GM23338 (cell line): ENCODE measurements at regions not wholly inside any gene's neighbourhood (a gene's known extent, or its start where the extent isn't known, plus 50 kb on each side); places are given as distances from the start of the nearest gene placed in this dataset.

Experiments
- CTCF ChIP-seq, 2 experiments: fragments of 200-600 bp in 1 of 2; sonication (generic) in 1 of 2; conservative IDR thresholded peaks; 2 replicates each; pipeline versions ENCODE4 v1.5.1 to v1.6.1; 2016 to 2017; ENCODE audit warnings: antibody characterized with exemption in 2 of 2, low read depth in 2 of 2, mild to moderate bottlenecking in 2 of 2, moderate library complexity in 1 of 2
- ETS1 ChIP-seq: IDR thresholded peaks from 2 replicates; pipeline ENCODE4 v1.6.1; 2016; ENCODE audit warnings: antibody characterized with exemption
- EZH2 ChIP-seq: fragments of 200-600 bp; sonication (generic); IDR thresholded peaks from one replicate; pipeline ENCODE4 v1.8.0; 2017; ENCODE audit warnings: antibody characterized with exemption, mild to moderate bottlenecking, low read depth; ENCODE audit not compliant: unreplicated experiment
- EZH2phosphoT487 ChIP-seq: fragments of 200-600 bp; sonication (generic); IDR thresholded peaks from one replicate; pipeline ENCODE4 v1.8.1; 2018; ENCODE audit warnings: antibody characterized with exemption; ENCODE audit not compliant: unreplicated experiment
- NANOG ChIP-seq: IDR thresholded peaks from 2 replicates; pipeline ENCODE4 v1.6.1; 2016; ENCODE audit warnings: antibody characterized with exemption, borderline replicate concordance
- POLR2AphosphoS5 ChIP-seq: IDR thresholded peaks from 2 replicates; pipeline ENCODE4 v1.6.1; 2016; ENCODE audit warnings: antibody characterized with exemption, low read depth
- REST ChIP-seq: IDR thresholded peaks from one replicate; pipeline ENCODE4 v1.6.1; 2018; ENCODE audit warnings: antibody characterized with exemption; ENCODE audit not compliant: unreplicated experiment
- STAT1 ChIP-seq: IDR thresholded peaks from one replicate; pipeline ENCODE4 v1.6.1; 2016; ENCODE audit warnings: antibody characterized with exemption; ENCODE audit not compliant: unreplicated experiment

GRCh38 chr7:22632674-22633073 lies 94.3 kb upstream of the IL6 start:
- TF ChIP-seq CTCF (conservative IDR thresholded peaks at IDR 0.05; ENCODE audit: low read depth in 2 of 2) (no peak), POLR2AphosphoS5 (no peak), NANOG (no peak), REST (no peak), ETS1 (no peak), EZH2 (no peak), STAT1 (no peak), EZH2phosphoT487 (no peak)
